NCI-H1048 (cell line): ENCODE measurements at regions not wholly inside any gene's neighbourhood (a gene's known extent, or its start where the extent isn't known, plus 50 kb on each side); places are given as distances from the start of the nearest gene placed in this dataset.

Experiments used
- DNase-seq: peaks from one replicate; lab custom pipeline; 2025; lab: John Stamatoyannopoulos, UW

DNA sequence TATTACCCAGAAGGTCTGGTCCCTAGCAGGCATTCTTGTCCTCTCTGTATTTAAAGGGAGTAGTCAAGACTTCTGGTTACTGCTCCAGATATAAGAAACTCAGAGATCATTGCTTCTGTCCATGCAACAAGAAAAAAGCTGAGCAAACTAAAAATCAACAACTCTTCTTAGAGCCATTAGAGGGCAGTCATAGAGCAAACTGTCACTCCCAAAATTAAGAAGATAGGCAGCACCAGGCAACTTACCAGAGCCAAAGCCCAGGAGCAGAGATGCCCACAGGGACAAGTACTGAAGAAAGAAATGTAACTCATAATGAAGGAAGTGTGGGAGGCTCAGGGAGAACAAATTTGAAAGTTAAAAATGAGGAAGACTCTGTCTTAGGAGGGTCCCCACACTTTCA is 472.9 kb upstream of the COBL start:
- no peak for DNase-seq

DNA sequence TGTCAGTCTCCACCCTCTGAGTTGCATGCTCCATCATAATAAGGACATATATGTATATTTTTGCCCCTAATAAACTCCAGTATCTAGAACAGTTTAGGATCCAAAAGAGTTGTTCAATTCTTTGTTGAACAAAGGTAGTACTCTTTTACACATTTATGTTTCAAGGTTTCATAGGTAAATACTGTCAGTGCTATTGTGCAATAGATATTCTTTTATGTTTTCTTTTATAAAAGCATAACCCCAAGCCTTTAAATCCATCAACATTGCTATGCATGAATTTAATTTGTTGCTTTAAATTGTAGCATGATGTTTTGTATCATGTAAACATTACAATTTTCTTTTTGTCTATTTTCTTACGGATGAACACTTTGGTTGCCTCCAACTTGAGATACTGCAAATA is 469.7 kb upstream of the COBL start:
- no peak for DNase-seq

DNA sequence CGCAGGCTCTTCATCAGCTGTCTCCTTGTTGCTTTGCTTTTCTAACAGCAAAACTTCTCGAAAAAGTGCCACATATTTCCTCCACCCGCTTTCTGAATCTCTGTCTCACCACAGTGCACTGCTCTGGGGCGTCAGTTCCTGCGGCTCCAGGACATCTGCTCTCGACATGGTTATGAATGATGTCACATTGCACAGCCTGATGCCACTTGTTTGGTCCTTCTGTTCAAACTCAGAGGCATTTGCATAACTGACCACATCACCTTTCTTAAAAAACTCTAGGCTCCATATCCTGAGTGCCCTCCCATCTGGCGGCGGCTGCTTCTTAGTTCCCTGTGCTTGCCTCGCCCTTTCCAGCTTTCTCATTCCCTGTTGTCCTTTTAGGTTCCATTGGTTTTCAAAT is 469.3 kb upstream of the COBL start:
- no peak for DNase-seq

DNA sequence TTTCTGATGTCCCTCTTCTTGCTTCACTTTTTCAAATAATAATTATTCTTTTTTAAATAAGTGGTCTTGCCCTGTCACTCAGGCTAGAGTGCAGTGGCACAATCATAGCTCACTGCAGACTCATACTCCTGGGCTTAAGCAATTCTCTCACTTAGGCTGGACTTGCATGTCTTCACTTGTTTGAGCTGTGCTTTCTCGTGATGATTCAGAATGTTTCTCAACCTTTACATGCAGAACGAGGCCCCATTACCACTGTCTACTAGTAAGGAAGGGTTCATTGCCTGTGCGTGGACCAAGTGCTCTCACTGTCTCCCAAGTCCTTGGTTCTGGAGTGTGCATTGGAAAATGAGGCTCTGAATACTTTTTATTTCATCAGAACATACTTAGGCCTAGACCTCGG is 468.6 kb upstream of the COBL start:
- DNase-seq, result no peak

DNA sequence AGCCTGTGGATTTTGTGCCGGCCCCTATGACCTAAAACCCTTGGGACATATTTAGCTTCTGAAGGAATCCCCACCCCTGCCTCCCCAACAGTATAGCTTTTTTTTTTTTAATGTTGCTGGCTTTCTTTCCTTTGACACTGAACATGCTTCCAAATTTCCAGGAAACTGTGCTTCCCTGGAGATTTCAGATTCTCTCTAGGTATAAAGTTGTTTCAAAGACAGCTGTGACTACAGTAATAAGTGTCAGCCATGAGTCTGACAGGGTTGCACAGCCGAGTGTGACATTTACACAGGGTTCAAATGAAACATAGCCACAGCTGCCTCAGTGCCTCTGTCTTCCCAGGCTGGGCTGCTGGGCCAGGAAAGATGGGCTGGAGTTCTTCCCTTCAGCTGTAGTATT is 466.6 kb upstream of the COBL start:
- no peak for DNase-seq

DNA sequence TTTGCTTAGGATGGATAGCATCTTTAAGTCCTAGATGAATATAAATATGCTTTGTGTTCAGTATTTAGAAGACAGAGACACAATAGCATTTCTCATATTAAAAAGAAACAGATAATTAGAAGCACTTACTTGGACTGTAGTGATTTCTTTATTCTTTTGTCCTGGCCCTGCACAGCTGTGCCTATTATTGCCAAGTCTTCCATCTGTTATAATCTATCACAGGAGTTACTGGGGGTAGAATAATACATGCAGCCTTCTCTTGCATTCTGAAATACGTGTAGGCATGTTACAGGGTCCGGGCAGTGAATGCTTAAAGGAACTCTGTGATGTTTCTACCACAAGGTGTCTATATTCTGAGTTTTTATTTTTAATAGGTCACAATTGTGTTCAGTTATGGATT is 461.5 kb upstream of the COBL start:
- DNase-seq, result no peak

DNA sequence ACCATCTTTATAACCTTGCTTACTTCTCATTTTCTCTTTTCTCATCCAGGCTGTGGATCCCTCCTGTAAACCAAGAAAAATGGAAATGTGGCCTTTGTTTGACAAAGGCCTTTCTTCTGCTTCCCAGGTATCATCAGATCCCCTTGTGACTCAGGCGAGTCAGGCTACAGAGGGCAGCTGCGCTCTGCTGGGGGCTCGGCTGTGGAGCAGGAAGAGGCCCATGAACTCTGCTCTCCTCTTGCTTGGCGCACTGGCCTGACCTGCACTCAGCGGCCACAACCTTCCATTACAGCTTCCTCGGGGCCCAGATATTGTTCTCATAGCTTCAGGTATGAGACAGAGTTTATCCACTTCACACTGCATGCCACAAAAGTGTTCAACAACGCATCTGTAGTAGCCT is 457.6 kb upstream of the COBL start:
- no peak for DNase-seq

DNA sequence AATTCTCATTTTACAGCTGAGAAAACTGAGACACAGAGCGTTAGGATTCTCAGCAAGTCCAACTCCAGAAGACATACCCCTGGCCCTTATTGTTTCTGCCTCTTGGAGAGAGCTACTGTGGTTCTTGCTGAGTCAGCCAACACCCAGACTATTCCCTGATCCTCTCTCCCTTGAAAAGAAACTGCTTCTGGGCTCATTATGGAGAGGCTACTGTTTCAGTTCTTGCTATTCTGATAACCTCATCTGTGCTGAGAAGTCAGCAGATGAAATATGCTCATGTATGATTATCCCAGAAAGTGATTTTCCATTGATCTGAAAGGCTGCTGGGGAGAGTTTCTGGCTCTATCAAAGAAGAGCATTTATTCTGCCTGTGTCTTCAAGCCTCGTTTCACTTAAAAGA is 455.6 kb upstream of the COBL start:
- no peak for DNase-seq

DNA sequence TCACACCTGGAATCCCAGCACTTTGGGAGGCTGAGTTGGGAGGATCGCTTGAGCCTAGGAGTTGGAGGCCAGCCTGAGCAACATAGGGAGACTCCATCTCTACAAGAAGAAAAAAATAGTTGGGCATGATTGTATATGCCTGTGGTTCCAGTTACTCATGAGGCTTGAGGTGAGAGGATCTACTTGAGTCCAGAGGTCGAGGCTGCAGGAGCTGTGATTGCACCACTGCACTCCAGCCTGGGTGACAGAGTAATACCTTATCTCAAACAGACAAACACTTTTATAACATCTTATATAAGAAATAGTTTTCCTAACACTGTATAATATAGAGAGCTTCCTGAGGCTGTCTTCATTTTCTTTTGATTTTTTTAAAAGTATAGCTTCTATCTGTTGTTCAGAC is 448.4 kb upstream of the COBL start:
- no peak for DNase-seq

DNA sequence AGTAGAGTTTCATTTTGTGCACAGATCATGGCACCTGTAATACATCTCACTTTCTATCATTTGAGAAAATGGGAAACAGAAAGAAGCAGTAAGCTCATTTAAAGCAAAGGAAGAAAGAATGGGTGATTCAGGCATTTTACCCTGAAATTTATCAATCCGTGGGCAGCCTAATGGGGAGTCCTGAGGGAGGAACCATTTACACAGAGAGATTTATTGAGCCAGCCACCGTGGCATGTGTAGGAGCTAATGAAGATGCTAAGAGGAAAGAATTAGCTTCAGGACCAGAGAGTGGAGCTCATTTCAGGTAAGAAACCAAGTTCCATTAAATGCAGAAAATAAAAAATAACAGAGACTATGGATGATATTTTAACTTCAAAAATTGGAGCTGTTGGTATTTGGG is 443.4 kb upstream of the COBL start:
- DNase-seq, result no peak

DNA sequence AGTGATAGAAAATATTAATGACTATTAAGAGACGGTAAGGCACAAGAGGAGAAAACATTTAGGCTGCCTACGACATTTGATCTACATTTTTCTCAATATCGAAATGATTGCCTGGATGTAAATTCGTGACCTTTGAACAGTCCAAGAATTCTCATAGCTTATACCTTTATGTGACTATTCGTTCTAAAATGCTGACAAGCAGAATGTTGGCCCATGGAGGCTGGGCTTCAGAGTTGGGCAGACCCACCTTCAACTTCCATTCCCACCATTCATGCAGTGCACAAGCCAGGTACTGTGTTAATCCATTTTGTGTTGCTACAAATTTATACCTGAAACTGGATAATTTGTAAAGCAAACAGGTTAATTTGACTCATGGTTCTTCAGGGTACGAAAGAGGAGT is 441.4 kb upstream of the COBL start:
- DNase-seq, result no peak

DNA sequence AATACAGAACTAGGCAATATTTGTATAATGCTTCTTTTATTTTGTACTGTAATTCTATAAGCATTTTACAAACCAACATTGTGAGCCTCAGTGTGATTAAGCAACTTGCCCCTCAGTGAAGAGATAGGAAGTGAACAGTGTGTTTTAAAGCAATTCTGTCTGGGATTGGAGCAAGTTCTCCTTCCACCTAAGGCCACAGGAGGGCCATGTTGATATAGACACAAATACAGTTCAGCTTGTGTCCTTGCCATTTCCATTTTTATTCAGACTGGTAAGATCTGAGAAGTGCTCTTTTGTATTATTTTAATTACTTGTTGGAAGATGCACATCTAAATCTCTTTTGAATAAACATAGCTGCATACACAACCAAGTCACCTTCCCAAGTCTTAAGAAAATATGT is 416.3 kb upstream of the COBL start:
- DNase-seq, result no peak

DNA sequence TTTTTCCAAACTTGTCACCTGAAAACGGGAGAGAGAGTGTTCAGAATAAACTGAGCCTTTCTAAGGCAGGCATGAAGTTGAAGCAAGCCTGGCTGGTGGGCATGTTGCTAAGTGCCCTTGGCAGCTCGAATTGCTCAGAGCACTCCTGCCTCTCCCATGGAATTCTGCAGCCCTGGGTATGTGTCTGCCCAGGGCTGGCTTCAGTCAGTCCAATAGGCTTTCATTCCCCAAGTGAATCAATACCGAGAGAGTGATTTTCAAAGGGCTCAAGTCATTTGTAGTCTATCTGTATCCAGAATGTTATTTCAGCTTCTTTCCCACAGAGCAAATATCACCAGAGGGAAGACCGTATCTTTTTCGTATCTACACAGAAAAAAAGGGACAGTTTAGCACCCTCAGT is 415.5 kb upstream of the COBL start:
- no peak for DNase-seq

DNA sequence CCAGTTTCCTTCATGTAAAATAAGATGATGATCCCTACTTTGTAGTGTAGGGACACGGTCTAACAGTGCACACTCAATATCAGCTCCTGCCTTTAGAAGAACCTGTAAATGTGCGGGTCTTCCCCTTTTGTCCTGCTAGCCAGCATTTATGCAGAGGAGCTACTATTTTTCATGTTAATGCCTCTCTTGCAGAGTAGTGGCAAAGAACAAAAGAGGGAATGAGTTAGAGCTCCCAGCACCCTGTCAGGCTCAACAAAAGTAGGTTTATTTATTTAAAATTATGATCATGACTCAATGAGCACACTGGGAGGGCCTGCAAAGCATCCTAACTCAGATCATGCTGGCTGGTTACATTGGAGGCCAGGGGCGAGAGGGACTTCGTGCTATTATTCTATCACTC is 414.5 kb upstream of the COBL start:
- no peak for DNase-seq

DNA sequence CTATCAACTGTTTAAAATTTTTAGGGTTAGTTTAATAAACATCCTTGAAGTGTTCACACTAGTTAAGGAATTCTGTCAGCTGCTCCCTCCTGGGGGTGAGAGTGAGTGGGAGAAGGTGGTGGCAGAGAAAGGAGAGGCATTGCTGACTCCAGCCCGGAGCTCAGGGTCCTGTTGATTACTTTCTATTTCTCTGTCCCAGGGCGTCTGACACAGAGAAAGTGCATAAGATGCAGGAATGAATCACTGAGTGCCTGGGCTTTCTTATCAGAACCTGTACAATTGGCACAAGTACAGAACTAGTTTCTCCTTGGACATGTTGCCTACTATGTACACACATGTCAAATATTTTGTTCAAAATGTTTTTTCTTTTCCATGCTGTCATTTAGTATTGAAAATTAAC is 410.8 kb upstream of the COBL start:
- DNase-seq, result no peak

DNA sequence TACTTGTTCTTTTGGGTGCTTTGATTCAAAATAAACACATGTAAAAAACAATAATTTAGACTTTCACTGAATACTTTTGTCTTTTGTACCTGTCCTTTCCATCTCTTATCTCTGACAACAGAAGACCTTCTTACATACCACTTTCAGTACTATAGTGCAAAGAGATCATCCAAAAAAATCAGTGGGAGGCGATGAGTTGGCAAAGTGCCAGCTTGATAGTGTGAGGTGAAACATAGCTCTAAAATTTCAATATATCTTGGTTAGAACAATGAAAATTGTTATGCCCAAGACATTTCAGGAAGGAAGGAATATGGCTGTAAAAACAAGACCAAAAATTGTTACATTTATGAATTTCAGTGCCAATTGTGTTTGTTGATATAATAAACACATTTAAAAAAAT is 390.2 kb upstream of the COBL start:
- DNase-seq, result no peak

DNA sequence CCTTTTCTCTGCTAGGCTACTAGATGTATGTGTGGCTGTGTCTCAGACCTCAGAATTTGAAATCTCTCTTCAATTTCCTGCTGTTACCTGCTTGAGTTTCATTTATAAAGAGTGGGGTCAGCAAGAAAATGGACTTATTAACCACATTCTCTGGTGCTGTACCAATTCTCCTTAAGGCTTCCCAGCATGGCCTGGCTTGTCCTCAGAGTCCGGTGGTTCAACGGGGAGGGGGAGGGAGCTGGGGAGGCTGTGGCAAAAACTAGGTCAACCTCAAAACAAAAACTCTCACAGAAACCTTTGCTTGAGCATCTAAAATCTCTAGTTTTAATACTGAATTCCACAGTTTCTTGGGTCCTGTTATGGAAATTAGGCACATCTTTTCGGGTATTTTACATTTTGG is 389.1 kb upstream of the COBL start:
- DNase-seq, result no peak

DNA sequence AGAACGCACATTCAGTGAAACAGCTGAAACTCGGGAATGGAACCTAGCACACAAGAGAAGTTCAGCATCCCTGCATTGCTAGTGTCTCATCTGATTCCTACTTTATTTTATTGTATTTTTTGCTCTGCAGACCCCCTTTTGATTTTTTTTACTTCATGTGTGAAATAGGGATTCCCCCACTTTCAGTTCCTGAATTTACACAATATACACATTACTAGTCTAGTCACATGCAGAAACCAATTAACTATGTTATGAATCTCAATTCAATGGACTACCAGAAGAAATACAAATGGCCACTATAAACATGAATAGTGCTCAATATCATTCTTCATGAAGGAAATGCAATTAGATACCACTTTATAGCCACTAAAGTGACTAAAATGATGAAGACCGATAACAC is 386.1 kb upstream of the COBL start:
- no peak for DNase-seq

DNA sequence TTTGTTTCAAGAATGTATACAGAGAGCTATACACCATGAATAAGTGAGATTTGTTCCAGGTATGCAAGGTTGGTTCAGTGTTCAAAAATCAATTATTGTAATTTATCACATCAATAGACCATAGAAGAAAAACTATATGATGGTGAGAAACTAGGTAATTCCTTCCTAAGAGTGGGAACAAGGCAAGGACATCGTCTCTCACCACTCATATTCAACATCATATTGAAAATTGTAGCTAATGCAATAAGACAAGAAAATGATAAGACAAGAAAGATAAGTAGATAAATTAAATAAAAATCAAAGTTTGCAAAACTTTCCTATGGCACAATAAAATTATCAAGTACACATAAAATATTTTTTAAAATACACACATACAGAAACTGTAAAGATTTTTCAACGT is 385.3 kb upstream of the COBL start:
- DNase-seq, result no peak

DNA sequence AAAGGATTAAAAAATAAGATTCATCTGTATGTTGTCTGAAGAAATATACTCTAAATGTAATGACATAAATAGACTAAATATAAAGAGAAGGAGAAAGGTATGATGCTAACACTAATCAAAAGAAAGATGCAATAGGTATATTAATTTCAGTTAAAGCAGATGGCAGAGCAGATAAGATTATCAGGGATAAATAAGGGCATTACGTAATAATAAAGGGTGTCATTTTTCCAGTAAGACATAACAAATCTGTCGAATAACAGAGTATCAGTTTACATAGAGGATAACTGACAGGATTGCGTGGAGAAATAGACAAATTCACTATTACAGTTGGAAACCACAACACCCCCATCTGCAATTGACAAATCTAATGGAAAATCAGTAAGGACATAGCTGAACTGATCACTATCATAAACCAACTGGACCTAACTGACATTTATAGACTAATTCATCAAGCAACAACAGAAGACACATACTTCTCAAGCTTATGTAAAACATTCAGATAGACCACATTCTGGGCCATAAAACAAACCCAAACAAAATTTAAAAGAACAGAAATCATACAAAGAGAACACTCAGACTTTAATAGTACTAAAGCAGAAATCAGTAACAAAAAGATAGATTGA is 384.1 kb upstream of the COBL start:
- no peak for DNase-seq

DNA sequence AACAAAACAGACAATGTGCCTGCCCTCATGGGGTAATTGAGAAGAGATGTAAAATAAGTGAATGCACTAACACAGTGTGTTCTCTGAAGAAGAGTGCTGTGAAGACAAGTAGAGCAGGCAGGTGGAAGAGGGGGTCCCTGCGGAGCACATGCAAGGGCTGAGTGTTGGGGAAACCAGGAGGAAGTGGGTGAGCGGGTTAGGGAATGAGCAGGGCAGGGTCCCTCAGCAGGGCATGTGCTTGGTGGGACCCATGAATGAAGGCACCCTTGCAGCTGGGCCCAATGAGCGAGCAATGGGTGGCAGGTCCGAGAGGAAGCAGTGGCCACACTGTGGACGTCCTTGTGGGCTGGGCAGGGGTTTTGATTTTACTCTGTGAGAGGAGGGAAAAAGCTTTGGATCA is 376.6 kb upstream of the COBL start:
- DNase-seq, result no peak

DNA sequence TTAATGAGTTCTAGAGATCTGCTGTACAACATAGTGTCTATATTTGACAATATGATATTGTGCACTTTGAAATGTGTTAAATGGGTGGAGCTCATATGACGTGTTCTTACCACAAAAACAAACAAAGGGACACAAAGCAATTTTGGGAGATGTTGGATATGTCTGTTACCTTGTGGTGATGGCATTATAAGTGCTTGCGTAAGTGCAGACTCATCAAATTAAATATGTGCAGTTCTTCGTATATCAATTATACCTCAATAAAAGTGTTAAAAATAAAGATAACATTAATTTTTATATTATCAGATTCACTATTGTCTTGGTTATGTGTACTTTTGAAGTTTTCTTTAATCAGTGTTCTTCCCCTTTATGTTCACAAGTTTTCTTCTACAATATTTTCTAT is 372.9 kb upstream of the COBL start:
- no peak for DNase-seq

DNA sequence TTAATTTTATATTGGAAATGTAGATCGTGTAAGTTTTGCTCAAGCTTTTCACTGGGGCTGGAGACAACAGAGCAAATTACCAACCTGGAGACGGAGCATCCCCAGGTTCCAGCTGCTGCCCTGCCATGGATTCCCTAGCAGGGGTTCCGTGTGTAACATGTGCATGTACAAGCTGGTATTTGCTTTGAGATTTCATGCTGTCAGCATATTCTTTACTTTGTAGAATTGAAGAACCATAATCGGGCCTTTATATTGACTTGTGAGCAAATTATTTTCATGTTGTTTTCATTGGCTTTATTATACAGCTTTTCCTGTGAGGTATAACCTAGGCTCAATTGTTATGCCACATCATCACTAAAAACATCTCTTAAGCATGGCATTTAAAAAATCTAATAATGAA is 369.2 kb upstream of the COBL start:
- no peak for DNase-seq

DNA sequence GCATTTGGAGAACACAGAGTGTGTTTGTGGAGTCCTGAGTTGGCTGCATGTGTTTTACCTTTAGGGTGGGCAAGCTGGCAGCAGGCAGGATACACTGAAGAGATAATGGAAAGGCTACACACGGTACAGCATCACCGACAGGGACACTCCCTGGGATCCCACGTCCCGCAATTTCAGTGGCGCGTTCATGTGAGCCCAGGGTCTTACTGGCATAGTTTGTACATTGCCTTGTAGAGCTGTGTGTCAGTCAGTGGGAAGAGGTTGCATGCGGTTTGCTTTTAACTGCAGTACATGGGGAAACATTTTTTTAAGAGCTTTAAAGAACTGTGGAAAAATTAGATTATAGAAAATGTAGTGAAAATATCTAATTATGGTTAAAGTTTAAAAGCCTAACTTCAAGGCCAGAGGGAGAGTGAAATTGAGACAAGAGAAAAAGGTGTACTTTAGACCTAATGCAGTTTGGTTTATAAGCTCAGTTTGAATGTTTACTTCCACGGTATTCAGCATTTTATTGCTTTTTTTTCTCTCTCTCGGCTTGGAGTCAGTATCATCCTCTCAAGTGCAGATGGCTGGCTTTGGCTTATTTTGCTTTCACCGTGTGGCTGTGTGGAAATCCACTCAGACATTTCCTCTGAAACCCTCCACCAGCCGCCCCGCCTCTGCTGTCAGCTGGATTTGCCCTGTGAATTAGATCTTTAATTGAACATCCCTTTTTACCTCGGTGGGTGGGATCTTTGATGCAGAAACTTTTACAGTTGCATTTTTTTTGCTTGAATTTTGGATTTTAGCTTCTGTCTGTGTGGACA is 364.2 kb upstream of the COBL start:
- no peak for DNase-seq
